ENCODE measurements at regions not wholly inside any gene's neighbourhood (a gene's known extent, or its start where the extent isn't known, plus 50 kb on each side); places are given as distances from the start of the nearest gene placed in this dataset.
A peak's percentile ranks its signal among the peaks of the same experiment; 100 is the strongest.

DNA sequence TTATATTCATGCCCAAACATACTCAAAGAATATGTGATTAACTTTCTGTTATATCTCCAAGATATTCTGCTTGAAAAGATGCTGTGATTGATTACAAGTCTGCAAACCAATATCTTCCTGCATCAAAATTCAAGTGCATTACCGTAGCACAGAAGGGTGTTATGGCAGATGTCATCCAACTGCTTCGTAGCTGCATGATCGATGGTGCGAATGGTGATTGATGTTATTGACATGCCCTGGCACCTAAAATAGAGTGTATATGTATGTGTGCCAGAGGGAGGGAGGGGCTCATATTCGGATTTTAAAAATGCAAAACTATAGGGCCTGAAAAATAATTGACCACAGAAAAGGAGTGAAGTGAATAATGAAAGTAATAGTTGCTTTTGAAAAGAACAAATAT lies 882.1 kb upstream of the NUDT12 start:
- no peak for DNase-seq

DNA sequence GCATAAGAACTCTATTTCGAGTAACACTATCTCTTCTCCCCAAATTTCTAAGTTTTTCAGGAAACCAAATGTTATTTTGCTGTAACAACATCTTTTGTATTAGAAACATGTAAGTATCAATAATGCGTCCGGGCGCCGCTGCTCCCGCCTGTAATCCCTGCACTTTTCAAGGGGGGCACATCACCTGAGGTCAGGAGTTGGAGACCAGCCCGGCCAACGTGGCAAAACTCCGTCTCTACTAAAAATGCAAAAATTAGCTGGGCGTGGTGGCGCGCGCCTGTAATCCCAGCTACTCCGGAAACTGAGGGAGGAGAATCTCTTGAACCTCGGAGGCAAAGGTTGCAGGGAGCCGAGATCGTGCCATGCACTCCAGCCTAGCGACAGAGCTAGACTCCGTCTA lies 881.1 kb upstream of the NUDT12 start:
- no peak for DNase-seq

DNA sequence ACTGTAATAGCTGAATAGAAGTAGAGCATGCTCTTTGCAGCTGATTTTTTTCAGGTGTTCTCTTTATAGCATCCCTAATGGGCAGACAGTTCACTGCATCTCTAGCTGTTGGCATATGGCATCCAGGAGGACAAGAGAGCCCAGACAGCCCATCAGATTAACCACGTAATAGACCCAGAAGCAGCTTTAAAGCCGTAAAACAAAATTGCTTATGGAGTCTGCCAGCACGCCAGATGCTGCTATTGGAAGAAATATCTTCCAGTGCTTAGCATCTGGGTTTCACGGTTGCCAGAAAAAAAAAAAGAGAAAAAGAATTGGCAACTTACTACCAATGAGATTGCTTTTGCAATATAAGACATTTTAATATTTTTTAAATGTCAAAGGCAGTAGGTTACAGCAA lies 869.4 kb upstream of the NUDT12 start:
- no peak for DNase-seq

DNA sequence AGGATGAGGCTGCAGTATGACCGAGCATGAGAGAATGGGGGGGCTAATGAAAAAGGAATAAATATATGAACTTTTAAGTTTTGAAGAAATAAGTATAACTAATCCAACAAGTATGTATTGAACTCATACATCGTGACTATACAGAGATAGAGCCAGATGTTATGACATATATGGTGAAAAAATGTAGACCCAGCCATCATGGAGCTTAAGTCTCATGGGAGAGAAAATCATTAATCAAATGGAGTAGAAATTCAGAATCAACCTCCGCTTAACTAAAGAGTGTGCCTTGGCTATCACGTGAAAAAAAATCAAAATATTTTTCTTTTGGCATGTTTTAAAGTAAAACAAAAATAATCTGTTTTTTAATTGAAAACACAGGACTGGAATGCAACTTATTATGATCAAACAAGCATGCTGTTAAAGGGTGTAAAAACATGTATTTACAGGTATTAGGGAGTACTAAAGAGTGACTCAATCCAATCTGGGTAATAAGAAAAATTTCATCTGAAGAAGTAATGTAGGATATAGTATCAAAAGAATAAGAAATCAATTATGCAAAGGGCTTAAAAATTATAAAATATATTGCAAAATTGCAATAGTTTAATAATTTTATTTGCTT lies 868.5 kb upstream of the NUDT12 start:
- no peak for DNase-seq

DNA sequence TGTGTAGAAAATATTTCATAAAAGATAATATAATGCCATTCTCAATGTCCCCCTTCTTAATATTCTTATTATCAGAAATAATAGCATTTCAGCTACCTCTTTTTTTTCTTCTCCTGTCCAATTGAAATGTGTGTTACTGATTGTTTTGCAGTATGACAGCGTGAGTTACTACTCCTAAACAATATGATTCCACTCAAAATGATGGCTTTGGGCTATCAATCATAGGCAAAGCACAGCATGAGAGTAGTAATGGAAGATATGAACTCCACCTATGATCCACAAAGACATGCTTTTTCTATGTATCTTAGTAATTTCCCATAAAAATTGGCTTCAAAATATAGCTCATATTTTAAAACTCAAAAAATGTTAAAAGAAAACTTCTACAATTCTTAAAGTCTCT lies 867.3 kb upstream of the NUDT12 start:
- no peak for DNase-seq

DNA sequence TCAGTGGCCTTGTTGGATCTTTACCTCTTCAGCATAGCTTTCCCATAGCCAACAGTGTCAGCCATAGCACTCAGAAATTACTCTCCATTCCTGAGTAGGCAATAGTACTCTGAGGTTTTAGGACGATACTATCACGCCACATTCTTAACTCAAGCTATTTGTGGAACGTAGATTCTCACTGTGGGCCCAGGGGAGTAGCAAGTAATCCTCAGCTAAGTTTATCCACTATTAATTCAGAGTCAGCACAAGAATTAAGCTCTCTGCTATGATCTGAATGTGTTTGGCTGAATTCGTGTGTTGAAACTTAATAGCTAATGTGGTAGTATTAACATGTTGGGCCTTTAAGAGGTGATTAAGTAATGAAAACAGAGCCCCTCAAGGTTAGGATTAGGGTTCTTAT lies 858.8 kb upstream of the NUDT12 start:
- no peak for DNase-seq

DNA sequence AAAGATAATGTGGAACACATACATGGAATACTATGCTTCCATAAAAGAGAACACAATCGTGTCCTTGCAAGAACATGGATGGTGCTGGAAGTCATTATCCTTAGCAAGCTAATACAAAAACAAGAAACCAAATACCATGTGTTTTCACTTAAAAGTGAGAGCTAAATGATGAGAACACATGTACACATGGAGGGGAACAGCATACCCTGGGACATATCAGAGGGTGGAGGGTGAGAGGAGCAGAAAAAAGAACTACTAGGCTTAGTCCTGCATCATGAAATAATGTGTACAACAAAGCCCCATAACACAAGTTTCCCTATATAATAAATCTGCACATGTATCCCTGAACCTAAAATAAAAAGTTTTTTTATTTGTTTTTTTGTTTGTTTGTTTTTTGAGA lies 855.5 kb upstream of the NUDT12 start:
- DNase-seq = no peak

DNA sequence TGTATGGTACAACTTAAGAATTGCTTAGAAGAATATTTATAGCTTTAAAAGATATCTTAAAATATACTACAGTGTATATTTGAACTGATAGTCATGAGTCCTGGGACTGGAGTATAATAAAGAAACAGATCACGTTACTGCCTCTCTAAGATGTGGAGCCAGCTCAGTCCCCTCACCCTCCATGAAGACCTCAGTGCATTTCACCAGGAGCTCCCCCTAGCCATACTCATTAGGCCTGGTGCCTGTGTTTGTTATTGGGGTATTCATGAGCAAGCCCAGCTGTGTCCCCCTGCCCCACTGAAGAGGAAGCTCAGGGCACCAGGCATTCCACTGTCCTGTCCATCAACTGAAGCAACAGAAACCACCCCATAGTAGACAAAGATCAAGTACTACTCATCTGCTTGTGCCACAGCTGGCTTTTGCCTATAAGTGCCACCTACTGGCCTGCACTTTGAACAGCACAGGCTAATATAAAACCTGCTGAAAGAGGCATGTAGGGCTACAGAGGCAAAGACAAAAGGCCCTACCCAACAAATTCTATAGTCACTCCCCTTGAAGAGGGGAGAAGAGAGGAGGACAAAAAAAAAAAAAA lies 850.2 kb upstream of the NUDT12 start:
- DNase-seq = peak; percentile 8

DNA sequence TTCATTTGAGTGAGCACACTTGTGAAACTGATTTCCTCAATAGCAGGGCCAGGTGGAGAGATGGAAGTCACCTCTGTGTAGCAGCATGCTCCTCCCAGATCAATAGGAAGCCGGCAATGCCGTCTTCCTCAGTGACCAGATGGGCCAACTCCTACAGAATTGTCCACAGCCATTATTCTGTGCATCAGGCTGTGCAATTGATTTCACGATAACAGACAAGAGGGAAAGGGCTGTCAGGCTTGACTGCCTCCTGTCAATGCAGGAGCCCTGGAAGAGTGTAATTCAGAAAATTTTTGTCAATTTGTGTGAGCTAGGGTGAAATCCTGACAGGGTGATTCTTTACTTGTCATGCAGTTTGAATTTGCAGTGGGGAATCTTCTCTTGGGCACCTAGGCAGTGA lies 838.4 kb upstream of the NUDT12 start:
- no peak for DNase-seq

DNA sequence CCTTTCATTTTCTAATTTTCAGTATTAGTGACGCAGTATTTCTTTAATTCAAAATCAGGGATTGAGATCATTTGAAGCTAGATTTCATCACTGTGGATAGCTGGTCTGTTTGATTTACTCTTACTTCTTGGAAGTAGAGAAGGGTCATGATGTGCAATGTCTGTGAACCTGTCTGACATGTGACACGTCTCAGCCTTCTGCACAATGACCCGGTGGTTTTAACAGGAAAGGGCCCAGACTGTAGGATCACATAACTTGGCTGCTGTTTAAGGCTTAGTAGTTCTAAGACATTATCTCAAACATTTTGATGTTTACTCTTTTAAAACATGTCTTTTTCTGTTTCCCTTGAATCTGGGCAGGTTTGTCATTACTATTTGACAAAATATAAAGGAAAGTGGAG lies 823.3 kb upstream of the NUDT12 start:
- DNase-seq = no peak

DNA sequence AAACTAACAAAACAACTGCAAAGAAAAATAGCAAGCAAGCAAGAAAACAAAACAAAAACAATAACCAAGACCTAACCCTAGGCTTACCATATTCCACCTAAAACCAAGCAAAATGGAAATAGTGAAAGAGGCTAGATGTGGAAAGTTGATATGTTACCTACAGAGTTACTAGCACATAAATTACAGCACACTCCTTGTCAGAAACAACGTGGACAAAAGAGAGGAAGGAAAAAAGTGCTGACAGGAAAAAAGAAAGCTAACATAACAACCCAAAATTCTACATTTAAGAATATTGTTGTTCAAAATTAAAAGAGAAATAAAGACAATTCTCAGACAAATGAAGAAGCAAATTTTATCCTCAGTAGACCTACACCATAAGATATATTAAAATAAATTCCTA lies 812.8 kb upstream of the NUDT12 start:
- DNase-seq = no peak

DNA sequence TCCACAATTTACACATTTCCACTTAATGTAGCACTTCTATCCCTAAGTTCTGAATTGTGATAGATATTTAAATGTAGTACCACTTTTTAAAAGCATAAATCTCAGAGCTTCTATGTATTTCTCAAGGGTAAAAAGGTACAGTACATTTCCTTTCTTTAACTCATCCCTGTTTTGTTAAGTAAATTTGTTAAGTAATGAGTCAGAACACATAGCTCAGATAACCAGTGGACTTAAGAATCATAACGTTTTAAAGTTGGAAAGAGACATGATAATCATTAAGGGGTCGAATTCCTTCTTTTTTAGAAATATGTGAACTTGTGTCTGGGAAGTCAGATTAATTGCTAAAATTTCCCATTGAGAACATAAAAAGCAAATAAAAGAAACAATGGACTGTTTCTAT lies 810.2 kb upstream of the NUDT12 start:
- no peak for DNase-seq

DNA sequence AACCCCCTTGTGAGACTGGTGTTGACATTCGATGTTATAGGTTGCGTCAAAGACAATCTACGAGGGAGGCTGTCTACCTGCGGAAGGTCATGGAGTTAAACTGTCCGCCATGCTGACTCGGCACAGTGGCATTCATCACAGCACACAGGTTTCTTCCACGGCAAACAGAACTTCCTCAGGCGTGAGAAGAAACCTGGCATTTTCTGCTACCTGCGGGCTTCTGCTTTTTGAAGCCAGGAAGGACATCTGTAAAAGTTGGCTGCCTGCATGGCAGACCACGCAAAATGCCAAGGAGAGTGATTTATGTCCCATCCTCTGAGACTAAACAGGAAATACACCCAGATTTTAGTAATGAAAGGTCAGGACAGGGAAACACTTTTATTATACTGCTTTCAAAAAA lies 809.8 kb upstream of the NUDT12 start:
- no peak for DNase-seq

DNA sequence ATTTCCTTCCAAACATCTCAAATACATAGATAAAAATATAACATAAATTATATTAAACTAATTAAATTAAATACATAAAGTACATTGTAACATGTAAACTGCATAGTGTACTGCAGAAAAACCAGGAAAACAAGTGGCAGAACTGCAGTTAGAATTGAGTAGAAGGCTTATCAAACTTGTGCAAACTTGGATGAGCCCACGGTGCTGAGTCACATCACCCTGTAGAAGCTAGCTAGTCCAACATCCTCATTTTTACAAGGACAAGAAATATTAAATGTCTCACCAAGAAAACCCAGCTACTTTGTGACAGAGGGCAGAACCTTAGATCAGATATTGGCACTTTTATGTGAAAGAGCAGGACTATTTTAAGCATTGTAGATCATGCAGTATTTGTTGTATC lies 807.9 kb upstream of the NUDT12 start:
- no peak for DNase-seq

DNA sequence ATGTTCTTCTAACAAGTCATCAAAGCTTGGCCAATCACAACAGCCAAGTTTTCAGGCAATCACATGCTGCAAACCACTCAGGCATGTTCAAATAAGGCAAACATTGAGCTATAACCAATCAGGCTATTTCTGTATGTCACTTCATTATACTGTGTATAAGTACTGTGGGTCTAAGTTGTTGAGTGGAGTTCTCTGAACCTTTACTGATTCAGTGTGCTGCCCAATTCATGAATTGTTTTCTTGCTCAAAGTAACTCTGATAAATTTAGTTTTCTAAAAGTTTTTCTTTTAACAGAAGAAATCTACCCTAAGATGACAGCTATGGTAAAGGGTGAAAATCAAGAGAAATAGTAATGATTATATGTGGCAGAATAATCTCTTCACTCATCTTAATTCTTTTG lies 805.4 kb upstream of the NUDT12 start:
- no peak for DNase-seq

DNA sequence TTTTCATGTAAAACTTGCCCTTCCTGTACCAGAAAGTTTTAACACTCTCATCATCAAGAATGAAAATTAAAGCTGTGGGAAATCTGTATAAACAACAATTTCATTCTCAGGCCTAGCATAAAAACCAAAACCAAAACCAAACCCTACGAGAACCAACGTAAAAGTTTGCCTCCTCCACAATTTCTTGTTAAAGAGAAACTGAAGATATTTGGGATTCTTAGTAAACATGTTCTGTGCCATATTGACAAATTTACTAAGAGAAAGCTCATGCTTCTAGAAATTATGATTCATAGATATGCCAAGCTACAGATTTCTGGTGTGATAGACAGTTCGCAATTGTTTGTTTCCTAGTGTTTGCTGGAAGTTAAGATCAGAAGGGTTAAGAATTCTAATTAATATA lies 801.0 kb upstream of the NUDT12 start:
- DNase-seq = no peak

DNA sequence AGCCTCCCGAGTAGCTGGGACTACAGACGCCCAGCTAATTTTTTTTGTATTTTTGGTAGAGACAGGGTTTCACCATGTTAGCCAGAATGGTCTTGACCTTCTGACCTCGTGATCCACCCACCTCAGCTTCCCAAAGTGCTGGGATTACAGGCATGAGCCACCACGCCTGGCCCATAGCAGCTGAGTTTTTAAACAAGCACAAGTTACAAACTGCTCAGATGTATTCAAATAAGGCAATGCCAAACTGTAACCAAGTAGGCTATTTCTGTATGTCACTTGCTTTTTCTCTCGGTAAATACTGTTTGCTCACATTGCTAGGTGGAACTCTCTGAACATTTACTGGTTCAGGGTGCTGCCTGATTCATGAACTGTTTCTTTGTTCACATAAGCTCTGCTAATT lies 799.3 kb upstream of the NUDT12 start:
- DNase-seq = no peak

DNA sequence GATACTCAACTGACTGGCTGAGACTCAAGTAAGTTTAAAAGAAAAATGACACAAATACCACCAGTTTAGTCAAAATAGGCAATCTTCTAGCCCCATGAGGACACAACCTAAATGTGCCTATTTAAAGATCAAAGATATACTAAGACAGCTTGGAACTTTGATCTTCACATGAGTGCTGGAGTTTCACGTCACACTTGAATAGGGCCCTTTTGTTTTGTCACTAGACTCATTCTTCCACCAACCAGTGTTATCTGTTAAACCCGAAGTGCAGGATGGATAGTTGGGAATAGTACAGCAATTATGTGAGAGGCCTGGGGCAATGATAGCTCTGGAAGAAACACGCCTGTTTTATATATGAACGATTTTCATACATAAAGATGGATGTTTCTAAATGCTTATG lies 792.8 kb upstream of the NUDT12 start:
- no peak for DNase-seq

DNA sequence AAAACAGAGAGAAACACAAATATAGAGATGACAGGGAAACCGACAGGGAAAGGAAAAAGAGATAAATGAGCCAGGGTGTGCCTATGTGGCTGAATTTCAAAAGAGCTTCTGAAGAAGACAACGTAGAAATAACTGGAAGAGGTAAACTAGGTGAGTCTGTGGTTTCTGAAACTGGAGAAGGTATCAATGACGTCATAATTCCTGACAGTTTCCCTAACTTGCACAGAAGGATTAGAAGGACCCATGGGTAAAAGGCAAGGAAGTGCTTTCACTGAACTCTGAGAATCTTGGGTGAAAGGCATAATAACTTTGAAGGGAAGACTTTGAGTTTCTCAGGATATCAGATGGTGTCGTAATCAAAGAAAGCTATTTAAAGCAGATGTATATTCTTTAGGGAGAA lies 790.8 kb upstream of the NUDT12 start:
- DNase-seq = no peak

DNA sequence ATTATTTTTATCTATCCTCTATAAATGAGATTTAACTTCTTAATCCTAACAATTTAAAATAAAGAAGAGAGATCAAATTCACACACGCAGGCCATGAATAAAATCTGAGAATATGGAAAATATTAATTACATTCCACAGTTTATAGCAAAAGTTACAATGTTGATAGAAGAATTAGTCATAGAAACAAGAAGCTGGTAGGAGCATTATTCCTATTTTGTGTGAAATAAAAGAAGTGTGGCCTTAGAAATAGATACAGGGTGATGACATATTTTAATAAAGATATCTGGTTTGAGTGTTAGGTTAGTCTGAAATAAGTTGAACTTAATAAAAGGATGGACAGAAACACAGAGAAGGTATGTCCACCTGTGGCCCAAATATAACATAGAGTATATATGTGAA lies 790.4 kb upstream of the NUDT12 start:
- no peak for DNase-seq

DNA sequence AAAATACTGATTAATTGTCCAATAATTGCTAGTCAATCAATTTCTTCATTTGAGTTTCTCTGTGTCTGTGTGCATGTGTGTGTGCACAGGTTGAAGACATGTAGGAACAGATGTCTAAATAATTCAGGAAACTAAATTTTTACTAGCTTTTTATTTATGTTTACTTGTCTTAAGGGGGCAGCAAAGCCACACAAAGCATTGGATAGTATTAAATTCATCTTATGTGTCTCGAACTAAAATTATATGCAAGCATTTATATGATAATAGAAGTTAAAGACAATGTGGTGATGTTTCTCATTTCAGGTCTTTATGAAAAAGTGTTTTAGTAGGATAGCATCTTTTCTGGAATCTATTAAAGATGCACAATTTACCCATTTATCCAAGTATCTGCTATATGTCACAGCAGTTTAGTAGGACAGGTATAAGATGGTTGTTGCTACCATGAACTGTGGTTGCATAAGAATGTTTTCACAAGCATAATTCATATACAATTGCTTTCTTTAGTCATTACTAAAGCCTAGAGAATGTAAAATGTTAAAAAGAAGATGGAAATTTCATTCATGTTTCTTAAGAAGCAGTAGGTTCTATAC lies 784.6 kb upstream of the NUDT12 start:
- DNase-seq = no peak

DNA sequence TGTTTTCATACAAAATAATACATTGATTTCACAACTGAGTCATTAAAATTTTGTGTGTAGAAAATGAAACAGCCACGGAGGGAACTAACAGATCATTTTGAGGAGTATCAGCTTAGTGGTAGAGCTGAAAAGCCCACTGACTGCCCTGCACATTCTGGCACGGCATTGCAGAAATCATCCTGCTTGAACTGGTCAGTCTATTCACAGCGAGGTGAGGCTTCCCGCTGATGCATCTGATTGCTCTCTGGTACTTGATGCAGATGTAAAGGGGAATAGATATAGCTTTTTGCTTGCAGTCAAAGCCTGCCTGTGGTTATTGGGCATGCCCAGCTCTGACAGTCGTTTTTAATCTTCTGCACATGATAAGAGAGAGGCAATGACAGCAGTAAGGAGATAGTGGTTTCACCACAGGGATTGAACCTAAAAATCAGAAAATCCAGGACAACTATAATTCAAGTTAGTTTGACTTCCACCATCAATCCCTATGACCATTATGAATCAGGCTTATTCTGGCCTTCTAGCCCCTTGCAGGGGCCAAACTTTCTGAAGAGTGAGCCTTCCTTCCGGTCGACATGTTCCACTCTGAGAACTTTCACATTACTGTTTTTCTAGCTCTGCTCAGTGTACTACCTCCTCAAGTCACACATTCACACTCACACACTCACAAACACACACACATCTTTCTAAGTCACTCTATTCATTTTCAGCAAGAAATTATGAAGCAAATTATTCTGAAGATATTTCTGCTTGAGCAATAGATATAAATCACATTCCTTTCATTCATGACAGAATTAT lies 782.8 kb upstream of the NUDT12 start:
- no peak for DNase-seq

DNA sequence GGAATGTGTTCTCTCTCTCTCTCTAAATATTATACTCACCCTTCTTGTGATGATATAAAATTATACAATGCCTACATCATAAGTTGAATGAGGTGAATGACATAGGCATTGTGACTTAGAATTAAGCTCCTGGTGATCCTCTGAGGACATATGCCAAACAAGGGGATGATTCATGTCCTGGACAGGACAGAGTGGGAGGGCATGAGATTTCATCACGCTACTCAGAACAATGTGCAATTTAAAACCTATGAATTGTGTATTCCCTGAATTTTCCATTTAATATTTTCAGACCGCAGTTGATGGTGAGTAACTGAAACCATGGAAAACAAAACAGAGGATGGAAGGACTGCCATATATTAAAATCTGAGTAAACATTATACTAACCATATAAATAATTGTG lies 782.2 kb upstream of the NUDT12 start:
- DNase-seq = no peak

DNA sequence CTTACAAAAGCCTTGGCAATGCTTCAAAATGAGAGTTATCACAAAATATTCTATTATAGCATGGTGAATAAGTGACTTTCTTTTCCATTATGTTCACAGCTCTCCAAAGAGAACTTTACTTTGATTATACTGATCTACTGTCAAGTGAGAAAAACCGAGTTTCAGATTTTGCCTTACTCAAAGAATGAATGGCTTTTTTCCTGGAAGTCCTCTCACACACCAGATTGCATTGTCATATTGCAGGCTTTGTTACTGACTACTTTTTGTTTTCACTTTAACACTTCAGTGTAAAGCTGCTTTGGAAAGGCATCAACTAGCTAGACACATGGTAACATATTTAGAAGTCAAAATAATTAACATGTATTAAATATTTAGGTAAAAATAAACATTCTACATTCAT lies 765.2 kb upstream of the NUDT12 start:
- DNase-seq = no peak

All from NCI-H510A treated with DMSO at 0.1 percent for 48 hours (cell line).